ENCODE measurements at regions not wholly inside any gene's neighbourhood (a gene's known extent, or its start where the extent isn't known, plus 50 kb on each side); places are given as distances from the start of the nearest gene placed in this dataset.

DNA sequence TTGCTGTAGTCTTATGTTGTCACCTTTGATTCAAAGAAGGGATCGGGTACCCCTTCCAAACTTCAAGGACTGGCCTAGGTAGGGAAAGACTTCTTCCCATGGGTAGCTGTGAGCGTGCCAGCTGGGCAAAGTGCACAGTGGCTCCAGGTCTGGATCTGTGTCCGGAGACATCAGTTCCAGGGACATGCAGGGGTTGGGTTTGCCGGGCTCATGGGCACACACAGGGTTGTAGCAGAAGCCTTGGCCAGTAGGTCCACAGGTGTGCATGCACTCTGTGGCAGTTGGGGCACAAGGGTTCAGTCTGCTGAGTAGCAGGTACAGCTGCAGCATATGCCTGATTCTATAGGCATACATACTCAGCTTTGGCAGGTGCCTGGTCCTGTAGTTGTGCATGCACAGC, 111.2 kb downstream of the EFHB start:
- no peaks in the 10 kb centered on the region for H3K27me3 ChIP-seq (replicated peaks in 1 of 2; ENCODE audit: control insufficient read depth in 2 of 2, insufficient read depth in 2 of 2, low read length in 1 of 2)
- ChIA-PET SMC1A (ENCODE audit: uncharacterized antibody, unreplicated experiment) (no interaction called here), CTCF (interaction anchor here (0.9 kb wide), 1 partner anchor 16 kb away, joined by 3 read pairs; no protein-coding TSS in a partner anchor), RAD21 (ENCODE audit: unreplicated experiment) (no interaction called here), POLR2A (no interaction called here)
- H2AFZ ChIP-seq (ENCODE audit: control insufficient read depth, low read depth, low read length), result no peak overlapping the region
- H3K4me2 ChIP-seq (ENCODE audit: control insufficient read depth, insufficient read depth), result no peak overlapping the region
- H3K4me3 ChIP-seq, result no peak overlapping the region
- WGBS (ENCODE audit: insufficient coverage, insufficient replicate concordance, low lambda C conversion rate, missing lambda C conversion rate), result 15% methylated on average over 4 of the region's 4 CpGs
- no peaks in the 10 kb centered on the region for H3K79me2 ChIP-seq (ENCODE audit: control insufficient read depth, insufficient read depth, low read length)
- in situ Hi-C loops (cut with MboI), result no loop called here
- no peak overlapping the region for H3K9ac ChIP-seq (ENCODE audit: control insufficient read depth, insufficient read depth, low read length)
- no TSS peak for BruUV-seq (replicated peaks)
- FAIRE-seq, result no peak
- ATAC-seq, result no peak
- H4K20me1 ChIP-seq (ENCODE audit: control insufficient read depth, insufficient read depth), result no peaks in the 10 kb centered on the region
- no peak overlapping the region for H3K27ac ChIP-seq (ENCODE audit: control insufficient read depth, insufficient read depth)
- DNase-seq (ENCODE audit: low read depth, low spot score), result no peak
- H3K9me3 ChIP-seq (replicated peaks; ENCODE audit: control insufficient read depth, insufficient read depth, low read length), result no peaks in the 10 kb centered on the region; the same call in 2 of the 3 replicates
- H3K36me3 ChIP-seq (ENCODE audit: control insufficient read depth in 2 of 2, insufficient read depth in 2 of 2, low read length in 1 of 2), result no peaks in the 10 kb centered on the region
- intact Hi-C loops (cut with micrococcal nuclease; ENCODE audit: unreplicated experiment), result no loop called here
- no peaks in the 10 kb centered on the region for H3K4me1 ChIP-seq (ENCODE audit: control insufficient read depth, insufficient read depth, low read length)
- no peak for TF ChIP-seq GABPA (IDR thresholded peaks at IDR 0.05; ENCODE audit: low read depth)
- no peak for TF ChIP-seq ZNF384 (IDR thresholded peaks at IDR 0.05; ENCODE audit: borderline replicate concordance, low read depth, low read length)
- no peak for TF ChIP-seq YBX1 (IDR thresholded peaks at IDR 0.05)
- no peak for TF ChIP-seq SMAD5 (IDR thresholded peaks at IDR 0.05; ENCODE audit: low read depth)
- TF ChIP-seq, protein P1, sequence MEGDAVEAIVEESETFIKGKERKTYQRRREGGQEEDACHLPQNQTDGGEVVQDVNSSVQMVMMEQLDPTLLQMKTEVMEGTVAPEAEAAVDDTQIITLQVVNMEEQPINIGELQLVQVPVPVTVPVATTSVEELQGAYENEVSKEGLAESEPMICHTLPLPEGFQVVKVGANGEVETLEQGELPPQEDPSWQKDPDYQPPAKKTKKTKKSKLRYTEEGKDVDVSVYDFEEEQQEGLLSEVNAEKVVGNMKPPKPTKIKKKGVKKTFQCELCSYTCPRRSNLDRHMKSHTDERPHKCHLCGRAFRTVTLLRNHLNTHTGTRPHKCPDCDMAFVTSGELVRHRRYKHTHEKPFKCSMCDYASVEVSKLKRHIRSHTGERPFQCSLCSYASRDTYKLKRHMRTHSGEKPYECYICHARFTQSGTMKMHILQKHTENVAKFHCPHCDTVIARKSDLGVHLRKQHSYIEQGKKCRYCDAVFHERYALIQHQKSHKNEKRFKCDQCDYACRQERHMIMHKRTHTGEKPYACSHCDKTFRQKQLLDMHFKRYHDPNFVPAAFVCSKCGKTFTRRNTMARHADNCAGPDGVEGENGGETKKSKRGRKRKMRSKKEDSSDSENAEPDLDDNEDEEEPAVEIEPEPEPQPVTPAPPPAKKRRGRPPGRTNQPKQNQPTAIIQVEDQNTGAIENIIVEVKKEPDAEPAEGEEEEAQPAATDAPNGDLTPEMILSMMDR (IDR thresholded peaks at IDR 0.05 in 2 of 3, conservative IDR thresholded peaks at IDR 0.05 in 1 of 3; ENCODE audit: control insufficient read depth in 2 of 3, extremely low read depth in 1 of 3, insufficient read depth in 1 of 3, low read depth in 3 of 3, low read length in 3 of 3), result no peak
- TF ChIP-seq JUNB (IDR thresholded peaks at IDR 0.05), result no peak
- TF ChIP-seq RBBP5 (conservative IDR thresholded peaks at IDR 0.05), result no peak
- no peak for TF ChIP-seq RAD21 (IDR thresholded peaks at IDR 0.05; ENCODE audit: insufficient read depth, low read depth, low read length)
- no peak for TF ChIP-seq SMC3 (IDR thresholded peaks at IDR 0.05; ENCODE audit: borderline replicate concordance, low read length)
- TF ChIP-seq E2F4 (IDR thresholded peaks at IDR 0.05; ENCODE audit: low read depth, low read length), result no peak
- no peak for TF ChIP-seq ZBTB40 (IDR thresholded peaks at IDR 0.05; ENCODE audit: borderline replicate concordance)
- TF ChIP-seq KLF5 (IDR thresholded peaks at IDR 0.05; ENCODE audit: partially characterized antibody), result no peak
- TF ChIP-seq BCLAF1 (IDR thresholded peaks at IDR 0.05), result no peak
- no peak for TF ChIP-seq TCF7 (IDR thresholded peaks at IDR 0.05; ENCODE audit: borderline replicate concordance)
- no peak for TF ChIP-seq LARP7 (IDR thresholded peaks at IDR 0.05)
